Fibroblast of skin of left biceps (primary cell): ENCODE measurements at regions not wholly inside any gene's neighbourhood (a gene's known extent, or its start where the extent isn't known, plus 50 kb on each side); places are given as distances from the start of the nearest gene placed in this dataset.
A peak's percentile ranks its signal among the peaks of the same experiment; 100 is the strongest.
"Not testable (repeated sequence)": the region's sequence is repeated elsewhere in the genome, so short reads cannot be mapped to it uniquely, and the experiment has no call there.

ENCODE experiments used
- DNase-seq, 2 experiments: peaks; one replicate each; pipeline ENCODE4 v3.0.0-alpha.2; 2013; ENCODE audit warnings: low read depth in 2 of 2

DNA sequence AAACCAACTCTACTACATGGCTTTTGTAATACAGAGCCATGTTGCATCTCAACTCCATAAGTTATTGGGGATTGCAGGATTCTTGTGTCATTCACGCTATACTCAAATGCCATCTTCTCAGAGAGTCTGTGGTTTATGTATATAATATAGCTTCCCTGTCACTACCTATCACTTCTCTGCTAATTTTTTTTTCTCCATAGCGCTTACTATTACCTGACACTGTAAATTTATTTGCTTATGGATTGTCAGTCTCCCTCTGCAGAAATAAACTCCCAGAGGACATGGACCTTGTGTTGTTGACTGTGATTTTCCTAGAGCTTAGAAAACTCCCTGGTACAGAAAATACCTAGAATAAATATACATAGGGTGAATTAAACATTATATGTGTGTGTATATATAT, 990.5 kb downstream of the TBL1XR1 start:
- no peak for DNase-seq

DNA sequence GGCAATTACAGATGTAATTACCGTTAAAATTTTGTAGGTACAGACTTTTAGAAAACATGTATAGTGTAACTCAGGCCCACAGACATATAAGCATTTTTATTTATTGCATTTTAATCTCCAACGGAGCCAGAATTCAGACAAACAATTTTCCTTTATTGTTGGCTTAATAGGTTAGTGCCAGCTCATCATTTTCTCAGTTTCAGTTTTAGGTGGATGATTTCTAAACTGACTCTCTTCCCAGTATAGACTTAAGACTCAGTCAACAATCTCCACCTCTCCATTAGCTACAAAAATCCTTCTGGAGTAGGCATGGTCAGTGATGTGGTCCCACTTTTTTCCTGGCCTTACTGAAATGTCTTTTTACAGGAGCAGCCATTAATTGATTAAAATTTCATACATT, 994.6 kb downstream of the TBL1XR1 start:
- no peak for DNase-seq

DNA sequence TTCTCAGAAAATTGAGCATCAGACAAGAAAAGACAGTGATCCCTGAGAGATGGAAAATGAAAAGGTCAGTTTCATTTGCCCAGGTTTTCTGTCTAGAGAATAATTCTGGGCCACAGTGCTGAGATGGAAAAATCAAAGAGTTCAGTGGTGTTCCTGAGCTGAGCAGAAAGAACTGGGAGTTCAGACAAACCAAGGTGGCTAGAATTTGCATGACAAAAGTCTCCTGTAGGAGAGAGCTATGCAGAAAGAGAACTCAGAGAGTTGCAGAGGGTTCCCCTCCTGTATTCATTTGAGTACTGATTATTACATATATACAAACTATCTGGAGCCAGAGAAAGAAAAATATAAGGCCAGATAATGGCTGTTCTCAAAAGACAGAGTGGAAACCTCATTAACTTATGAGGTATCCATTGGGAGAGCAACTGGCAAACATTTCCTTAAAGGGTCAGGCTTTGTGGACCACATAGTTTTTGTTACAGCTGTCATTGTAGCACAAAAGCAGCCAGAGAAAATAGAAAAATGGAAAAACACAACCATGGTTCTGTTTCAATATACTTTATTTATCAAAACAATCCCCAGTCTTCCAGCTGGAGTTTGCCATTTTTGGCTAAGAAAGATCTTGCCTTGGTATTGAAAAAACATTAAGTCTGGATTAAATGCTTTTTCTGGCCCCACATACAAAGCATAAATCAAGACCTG, 1004.1 kb downstream of the TBL1XR1 start:
- DNase-seq, result no peak

DNA sequence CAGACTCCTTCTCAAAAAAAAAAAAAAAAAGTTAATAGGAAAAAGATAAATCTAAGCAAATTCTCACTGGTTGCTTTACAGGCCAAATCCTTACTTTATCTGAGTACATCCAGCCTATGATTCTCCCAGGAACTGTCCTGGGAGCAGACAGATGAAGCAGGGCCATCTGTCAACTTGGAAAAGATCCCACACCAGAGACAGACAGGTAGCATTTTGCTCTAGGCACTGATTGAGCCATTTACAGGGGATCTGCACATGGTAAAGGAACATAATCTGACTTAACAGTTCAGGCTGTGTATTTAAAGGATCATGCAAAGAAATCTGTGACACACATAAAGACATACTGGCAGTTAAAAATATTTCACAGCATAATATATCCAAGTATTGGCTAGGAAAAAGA, 1006.5 kb downstream of the TBL1XR1 start:
- DNase-seq, result no peak

DNA sequence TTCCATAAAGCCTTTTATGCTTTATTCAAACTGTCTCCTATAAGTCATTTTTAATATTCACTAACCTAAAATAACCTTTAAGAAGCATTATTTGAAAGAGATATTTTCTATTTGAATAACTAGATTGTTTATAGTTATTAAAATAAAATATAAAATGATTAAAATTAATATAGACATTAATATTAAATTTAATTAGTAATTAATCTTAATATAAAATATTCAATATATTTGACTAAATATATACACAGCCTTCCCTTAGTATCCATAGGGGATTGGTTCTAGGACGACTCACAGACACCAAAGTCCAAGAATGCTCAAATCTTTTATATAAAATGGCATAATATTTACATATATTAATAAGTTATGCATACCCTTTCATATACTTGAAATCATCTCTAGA, 1014.1 kb downstream of the TBL1XR1 start:
- DNase-seq, result no peak

DNA sequence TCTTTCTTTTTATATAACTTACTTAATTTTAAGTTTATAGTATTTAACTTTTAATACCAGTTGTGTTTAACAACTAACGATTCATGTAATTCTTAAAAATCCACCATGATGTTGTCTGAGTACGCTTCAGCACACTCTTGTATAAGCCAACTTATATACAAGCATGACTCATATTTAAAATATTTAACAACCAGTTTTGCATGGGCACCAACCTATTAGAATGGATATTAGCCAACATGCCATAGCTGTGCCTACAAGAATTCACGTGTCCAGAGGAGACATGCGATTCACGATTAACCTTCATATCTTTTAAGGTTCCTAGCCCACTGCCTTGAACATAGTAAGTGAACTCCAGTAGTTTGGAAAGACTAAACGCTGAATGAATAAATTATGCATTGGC, 1023.2 kb downstream of the TBL1XR1 start:
- no peak for DNase-seq

DNA sequence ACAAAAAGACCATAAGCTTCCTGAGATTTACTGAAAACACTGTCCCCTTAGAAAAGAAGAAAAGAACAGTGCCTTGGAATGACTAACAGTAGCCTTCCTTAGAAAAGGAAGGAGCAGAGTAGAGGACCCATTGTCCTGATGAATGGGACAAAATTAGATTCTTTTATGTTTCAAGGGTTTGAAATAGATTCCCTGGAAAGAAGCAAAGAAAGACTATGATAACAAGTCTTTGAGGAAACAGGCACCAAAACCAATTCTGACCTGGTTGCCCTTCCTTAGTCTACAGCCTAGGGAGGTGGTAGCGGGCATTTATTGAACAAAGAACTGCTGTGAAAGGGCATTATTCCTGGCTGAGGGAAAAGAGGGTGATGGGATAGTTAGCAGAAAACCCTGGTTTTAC, 1024.8 kb downstream of the TBL1XR1 start:
- DNase-seq, result no peak

DNA sequence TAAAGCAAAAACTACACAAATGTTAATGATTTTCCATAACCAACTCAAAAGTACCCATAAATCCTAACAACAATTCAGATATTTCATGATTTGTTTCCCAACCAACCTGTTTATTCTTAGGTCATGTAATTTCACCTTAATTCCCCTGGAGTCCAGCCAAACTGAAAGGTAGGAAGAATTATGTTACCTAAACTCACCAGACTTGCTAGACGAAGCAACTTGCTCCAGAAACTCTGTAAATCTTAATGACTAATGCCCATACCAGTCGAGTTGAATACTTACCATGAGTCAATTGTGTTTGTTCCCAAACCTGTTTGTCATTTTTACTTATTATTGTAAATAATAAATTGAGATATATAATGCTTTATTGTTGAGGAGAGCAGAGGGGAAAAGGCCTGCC, 1030.0 kb downstream of the TBL1XR1 start:
- DNase-seq, result no peak

DNA sequence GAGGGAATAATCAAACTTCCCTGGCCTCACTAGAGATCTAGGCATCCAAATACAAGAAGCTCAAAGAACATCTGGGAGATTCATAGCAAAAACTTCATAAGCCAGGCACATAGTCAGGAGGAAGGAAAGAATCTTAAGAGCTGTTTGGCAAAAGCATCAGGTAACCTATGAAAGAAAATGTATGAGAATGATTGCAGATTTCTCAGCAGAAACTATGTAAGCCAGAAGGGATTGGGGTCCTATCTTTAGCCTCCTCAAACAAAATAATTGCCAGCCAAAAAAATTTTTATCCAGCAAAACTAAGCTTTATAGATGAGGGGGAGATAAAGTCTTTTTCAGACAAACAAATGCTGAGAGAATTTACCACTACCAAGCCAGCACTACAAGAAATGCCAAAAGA, 1036.3 kb downstream of the TBL1XR1 start:
- no peak for DNase-seq

DNA sequence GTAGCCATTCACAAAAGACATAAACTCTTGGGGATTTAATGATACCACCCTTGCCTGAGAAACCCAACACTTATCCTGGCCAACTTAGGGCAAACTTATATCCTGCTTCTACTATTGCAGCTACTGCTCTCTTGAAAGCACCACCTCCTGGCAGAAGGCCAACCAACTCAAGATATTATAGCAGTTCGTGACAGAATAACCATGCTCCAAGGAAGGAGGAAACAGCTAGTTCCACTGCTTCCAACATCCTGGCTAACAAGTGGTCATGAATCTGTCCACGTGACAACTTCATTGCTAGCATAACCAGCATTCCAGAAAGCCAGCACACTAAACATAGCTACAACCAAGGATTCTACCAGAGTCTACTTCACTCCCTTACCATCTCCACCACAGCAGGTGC, 1037.5 kb downstream of the TBL1XR1 start:
- DNase-seq, result no peak

DNA sequence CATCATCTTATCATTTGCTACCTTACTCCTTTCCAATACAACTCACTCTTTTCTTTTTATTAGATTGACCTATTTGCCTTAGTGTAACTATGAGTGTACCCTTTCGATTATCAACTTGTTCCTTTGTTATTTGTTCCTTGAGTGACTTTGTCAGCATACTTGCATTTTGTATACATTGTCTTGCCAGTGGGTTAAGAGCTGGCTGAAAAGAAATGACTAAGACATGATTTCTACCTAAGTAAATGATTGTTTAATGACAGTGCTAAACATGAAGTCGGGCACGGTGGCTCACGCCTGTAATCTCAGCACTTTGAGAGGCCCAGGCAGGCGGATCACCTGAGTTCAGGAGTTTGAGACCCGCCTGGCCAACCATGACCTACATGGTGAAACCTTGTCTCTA, 1042.3 kb downstream of the TBL1XR1 start:
- no peak for DNase-seq

DNA sequence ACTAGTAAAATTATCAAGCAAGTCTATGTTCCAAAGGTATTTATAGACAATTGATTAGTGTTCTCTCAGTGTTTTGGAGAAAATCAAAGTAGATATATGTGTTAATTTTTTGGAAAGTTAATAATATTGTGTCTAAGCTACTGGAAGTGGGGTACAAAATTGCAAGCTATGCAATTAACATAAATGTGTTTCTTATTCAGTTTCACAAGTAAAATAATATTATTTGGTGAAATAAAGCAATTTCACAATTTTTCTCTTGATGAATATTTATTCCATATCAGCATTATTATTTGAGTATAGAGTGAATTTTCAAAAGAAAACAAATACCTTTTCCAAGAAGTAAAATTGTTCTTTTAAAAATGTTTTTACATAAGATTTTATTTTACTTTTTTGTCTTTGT, 1047.7 kb downstream of the TBL1XR1 start:
- DNase-seq, result no peak

DNA sequence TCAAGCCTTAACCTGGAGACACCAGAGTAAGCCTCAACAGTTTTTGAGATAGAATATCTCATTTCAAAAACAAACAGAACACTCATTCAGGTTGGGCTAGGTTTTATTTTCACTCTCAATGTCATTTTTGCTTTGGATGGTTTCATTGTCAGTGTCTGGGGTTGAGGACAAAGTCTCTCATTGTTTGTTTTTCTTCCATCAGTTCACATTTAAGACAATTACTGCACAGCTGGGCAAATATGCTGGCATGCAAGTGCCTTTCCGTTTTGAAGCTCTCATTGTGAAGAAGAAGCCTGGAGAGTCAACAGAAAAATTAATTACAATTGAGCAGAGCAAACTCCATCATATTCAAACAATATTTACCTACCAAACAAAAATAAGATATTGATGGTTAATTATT, 1050.0 kb downstream of the TBL1XR1 start:
- no peak for DNase-seq

DNA sequence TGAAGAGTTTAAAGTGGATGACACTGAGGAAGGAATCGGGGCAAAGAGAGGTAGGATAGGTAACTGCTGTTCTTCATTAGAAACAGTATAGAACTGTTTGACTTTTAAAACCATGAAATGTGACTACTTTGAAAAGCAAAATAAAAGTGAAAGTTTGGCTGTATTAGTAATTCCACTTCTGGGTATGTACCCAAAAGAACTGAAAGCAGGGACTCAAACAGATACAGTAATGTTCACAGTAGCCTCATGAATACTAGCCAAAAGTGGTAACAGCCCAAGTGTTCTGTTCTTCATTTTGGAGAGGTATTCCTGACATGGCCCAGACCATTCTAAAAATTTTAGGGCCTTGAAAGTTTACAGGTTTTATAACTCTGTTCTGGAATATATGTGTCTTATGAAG, 1055.4 kb downstream of the TBL1XR1 start:
- no peak for DNase-seq

DNA sequence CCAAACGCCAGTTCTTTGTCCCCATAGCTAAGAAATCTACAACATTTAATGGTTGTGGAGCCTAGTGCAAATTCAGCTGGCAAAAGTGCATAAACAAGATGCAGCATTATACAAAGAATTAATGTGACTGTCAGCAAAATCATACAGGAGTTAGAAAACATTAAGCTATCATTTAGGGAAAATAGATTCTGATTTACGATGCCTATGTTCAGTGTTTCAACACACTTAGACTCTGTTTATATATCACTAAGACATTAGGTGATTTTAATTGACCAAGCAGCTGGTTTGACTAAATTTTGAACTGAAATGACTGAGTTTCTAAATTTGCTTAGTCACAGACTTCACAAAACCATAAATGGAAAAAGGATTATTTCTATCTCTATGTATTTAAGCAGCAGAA, 1076.8 kb downstream of the TBL1XR1 start:
- no peak for DNase-seq

DNA sequence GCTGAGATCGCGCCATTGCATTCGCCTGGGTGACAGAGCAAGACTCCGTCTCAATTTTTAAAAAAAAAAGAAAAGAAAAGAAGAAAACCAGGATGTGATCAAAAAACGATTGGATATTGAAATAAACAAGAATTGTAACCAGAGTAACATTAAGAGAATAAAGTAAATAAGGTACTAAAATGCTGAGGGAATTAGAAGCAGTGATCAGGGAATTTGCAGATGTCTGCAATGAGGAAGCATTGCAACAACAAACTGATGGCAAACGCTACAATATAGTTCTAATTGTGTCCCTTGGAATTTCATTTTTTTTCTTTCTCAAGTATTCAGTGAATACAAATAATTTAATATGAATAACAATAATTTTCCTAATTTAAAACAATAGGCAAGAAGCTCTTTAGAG, 1077.5 kb downstream of the TBL1XR1 start:
- no peak for DNase-seq

DNA sequence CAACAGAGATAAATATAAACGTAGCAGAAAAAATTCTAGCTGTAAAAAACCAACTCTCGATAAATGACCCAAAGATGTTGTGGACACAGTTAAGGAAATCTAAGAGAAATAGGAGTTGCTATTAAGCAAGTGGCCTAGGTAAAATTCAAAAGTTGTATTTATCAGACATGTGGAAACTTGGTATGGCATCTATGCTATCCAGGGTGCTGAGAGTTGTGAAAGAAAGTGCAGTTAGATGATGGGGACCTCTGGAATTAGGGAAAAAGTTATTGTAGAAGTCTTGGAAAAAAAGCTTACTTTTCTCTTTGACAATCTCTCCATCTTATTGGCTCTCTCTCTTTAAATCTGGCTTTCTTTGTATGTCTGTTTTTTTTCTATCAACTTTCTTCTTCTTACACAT, 1090.9 kb downstream of the TBL1XR1 start:
- no peak for DNase-seq

DNA sequence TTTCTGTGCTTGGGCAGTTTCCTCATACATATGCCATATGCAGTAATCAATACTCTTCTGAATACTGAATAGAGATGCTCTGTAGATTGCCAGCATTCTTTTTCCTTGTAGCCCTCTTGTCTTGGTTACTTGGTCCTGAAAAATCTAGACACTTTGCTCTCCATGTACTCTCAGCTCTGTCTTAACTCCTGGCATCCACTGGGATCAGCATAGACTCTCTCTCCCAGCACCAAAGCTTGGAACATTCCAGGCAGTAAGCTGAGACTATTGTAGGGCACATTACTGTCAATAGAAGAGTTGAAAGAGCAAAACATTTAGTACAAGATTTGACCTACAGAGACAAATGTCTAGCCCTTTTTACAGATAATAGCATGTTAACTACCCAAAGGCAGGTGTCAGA, 1100.3 kb downstream of the TBL1XR1 start:
- no peak for DNase-seq

DNA sequence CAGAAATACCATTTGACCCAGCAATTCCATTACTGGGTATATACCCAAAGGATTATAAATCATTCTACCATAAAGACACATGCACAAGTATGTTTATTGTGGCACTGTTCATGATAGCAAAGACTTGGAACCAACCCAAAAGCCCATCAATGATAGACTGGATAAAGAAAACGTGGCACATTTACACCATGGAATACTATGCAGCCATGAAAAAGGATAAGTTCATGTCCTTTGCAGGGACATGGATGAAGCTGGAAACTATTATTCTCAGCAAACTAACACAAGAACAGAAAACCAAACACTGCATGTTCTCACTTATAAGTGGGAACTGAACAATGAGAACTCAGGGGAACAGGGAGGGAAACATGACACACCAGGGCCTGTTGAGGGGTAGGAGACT, 1103.4 kb downstream of the TBL1XR1 start:
- DNase-seq, result not testable (repeated sequence)

DNA sequence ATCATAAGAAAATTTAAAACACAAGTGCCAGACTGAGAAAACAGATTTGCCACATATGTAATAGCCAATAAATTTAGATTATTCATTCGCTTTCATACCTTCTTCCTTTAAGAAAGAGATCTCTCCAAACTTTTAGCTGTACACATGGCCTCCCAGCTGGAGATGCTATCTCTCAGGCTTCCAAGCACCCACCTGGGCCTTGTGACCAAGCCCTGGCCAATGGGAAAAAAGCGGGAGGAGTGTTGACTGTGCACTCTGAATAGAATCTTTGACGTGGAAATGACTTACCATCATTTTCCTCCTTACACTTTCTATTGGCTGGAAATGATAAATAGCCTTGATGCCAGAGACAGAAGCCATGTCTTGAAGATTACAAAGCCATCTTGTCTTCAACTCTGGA, 1106.6 kb downstream of the TBL1XR1 start:
- DNase-seq, result no peak

DNA sequence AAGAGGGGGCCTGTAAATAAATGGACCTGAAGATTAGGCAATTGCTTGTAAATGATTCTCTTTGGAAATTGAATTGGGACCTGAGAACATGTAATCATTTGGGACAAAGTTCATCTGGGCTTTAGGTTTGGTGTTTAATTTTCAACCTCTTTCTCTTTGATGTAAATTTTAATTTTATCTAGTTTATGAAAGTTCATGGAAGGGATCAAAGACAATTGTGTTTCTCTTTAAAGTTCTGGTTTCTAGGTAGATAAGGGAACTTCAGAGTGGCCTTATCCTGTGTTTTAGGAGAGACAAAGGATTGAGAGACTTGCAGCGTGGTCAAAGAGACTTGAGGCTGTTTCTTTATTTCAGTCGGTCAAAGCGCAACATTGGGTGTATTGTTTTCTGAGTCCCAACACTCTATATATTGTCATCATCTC, 1108.3 kb downstream of the TBL1XR1 start:
- DNase-seq, result no peak

DNA sequence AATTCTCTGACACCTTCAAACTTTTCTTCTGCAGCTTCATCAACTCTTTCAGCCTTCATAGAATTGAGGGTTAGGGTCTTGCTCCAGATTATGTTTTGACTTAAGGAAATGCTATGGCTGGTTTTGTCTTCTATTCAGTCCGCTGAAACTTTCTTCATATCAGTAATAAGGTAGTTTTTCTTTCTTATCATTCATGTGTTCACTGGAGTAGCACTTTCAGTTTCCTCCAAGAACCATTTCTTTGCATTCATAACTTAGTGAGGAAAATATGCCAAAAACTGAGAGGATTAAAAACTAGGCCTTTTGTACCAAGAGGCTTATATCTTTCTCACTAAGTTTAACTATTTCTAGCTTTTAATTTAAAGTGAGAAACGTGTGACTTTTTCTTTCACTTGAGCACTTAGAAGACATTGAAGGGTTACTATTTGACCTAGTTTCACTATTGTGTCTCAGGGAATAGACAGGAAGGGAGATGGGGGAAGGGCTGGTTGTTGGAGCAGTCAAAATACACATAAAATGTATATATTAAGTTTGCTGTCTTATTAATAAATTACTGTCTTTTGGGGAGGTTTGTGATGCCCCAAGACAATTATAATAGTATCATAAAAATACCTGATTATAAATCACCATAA, 1110.1 kb downstream of the TBL1XR1 start:
- no peak for DNase-seq

DNA sequence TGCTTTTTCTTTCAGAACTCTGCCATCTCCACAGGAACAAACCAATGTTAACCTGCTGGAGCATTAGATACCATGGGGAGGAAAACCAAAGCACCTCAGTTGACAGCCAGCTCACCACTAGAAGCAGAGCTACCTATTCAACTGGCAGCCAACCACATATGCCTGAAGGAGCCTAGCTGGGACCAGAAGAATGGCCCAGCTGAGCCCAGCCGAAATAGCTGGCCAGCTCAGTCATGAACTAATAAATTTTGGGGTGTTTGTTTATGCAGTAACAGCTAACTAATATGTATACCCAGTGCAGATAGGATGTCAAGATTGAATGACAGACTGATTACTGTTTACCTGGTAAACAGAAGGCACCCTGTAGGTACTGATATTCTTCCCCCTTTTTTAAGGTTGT, 1117.5 kb downstream of the TBL1XR1 start:
- DNase-seq, result no peak

DNA sequence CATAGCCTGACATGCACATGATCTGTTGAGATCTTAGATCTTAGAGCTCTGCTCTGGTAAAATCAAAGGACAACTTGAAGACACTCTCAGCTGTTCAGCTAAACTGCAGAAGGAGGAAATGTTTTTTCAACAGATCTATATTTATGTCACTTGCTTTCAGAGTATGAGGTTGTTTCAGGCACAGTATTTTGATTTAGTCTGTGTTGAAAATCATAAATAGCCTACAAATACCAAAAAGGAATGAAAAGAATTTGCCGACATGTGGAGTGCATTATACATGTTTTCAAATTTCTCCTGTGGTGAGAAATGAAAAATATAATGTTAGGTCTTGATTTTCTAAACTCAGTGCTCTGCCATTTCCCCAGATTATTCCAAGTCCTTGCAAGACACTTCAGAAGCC, 1118.4 kb downstream of the TBL1XR1 start:
- peak; percentile 61 to 74 for DNase-seq
